WTC11 (cell line): ENCODE measurements at regions not wholly inside any gene's neighbourhood (a gene's known extent, or its start where the extent isn't known, plus 50 kb on each side); places are given as distances from the start of the nearest gene placed in this dataset.

Source experiments
- ATF6 ChIP-seq: sonication (generic); formaldehyde crosslinking; IDR thresholded peaks from 2 replicates; pipeline ENCODE4 v1.8.1; 2023; ENCODE audit warnings: mild to moderate bottlenecking, missing genetic modification reagents
- CREB1 ChIP-seq: sonication (generic); formaldehyde crosslinking; IDR thresholded peaks from 2 replicates; pipeline ENCODE4 v1.8.0; 2023; ENCODE audit warnings: mild to moderate bottlenecking, missing genetic modification reagents
- CREM ChIP-seq: sonication (generic); formaldehyde crosslinking; IDR thresholded peaks from 2 replicates; pipeline ENCODE4 v1.8.1; 2022; ENCODE audit warnings: mild to moderate bottlenecking, missing genetic modification reagents, moderate library complexity
- CTCF ChIP-seq: fragments of 200-600 bp; IDR thresholded peaks from 2 replicates; pipeline ENCODE4 v1.8.0; 2022; ENCODE audit warnings: antibody characterized with exemption
- E2F1 ChIP-seq: sonication (generic); formaldehyde crosslinking; IDR thresholded peaks from 2 replicates; pipeline ENCODE4 v1.8.0; 2022; ENCODE audit warnings: mild to moderate bottlenecking, missing genetic modification reagents
- NFATC4 ChIP-seq: fragments of 250-450 bp; sonication (Bioruptor Pico); IDR thresholded peaks from 2 replicates; pipeline ENCODE4 v1.9.0; 2021; ENCODE audit warnings: mild to moderate bottlenecking
- NR1H2 ChIP-seq: sonication (generic); formaldehyde crosslinking; IDR thresholded peaks from 2 replicates; pipeline ENCODE4 v1.9.0; 2021; ENCODE audit warnings: mild to moderate bottlenecking, moderate library complexity, missing genetic modification reagents
- OVOL2 ChIP-seq: fragments of 250-450 bp; sonication (Bioruptor Pico); IDR thresholded peaks from 2 replicates; pipeline ENCODE4 v1.9.0; 2021; ENCODE audit warnings: mild to moderate bottlenecking, borderline replicate concordance
- RELA ChIP-seq: sonication (generic); formaldehyde crosslinking; IDR thresholded peaks from 2 replicates; pipeline ENCODE4 v1.8.1; 2022; ENCODE audit warnings: missing genetic modification reagents, mild to moderate bottlenecking, borderline replicate concordance
- ZNF416 ChIP-seq: fragments of 250-450 bp; sonication (Bioruptor Pico); IDR thresholded peaks from 2 replicates; pipeline ENCODE4 v1.9.0; 2021; ENCODE audit warnings: mild to moderate bottlenecking, inconsistent platforms
- TF ChIP-seq, protein P1 (sequence below): sonication (generic); formaldehyde crosslinking; conservative IDR thresholded peaks from 2 replicates; pipeline ENCODE4 v1.8.1; 2023; ENCODE audit warnings: mild to moderate bottlenecking, low read depth, missing genetic modification reagents, moderate library complexity
- TF ChIP-seq, protein P2 (sequence below): sonication (generic); formaldehyde crosslinking; IDR thresholded peaks from 2 replicates; pipeline ENCODE4 v1.8.1; 2023; ENCODE audit warnings: mild to moderate bottlenecking, missing genetic modification reagents, moderate library complexity
- TF ChIP-seq, protein P3 (sequence below): sonication (generic); formaldehyde crosslinking; IDR thresholded peaks from 2 replicates; pipeline ENCODE4 v1.8.0; 2022; ENCODE audit warnings: mild to moderate bottlenecking, missing genetic modification reagents
- TF ChIP-seq, protein P4 (sequence below): sonication (generic); formaldehyde crosslinking; IDR thresholded peaks from 2 replicates; pipeline ENCODE4 v1.8.1; 2023; ENCODE audit warnings: mild to moderate bottlenecking, missing genetic modification reagents, moderate library complexity

DNA sequence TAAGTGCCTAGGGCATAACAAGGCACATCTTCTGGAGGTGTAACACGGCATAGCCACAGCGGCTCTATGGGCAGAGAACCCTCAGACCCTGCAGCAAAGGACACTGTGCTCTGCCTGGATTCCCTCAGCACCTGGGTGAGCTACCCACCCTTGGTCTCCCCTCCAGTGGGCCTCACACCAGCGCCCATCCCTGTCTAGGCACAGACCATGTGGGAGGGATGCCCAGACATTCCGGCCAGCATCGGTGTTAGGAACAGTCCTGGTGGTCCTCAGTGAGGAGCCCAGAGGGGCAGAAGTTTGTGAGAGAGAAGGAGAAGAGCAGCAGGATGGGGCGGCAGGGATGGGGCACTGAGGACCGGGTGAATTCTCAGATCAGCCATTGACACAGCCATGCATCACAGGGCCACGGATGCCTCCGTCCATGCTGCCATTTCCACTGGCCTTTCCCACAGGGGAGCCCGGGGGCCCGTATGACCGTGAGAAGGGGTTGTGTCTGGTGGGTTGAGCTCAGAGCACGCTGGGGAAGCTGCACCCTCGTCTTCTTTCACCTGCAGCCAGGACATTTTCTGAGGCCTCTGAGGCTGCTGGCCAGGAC lies 282.7 kb upstream of the SFSWAP start:
- TF ChIP-seq CTCF (no peak), NR1H2 (CRISPR knock-in tag) (no peak), ATF6 (CRISPR knock-in tag) (no peak), RELA (CRISPR knock-in tag) (no peak), CREB1 (no peak), OVOL2 (CRISPR knock-in tag) (no peak), E2F1 (CRISPR knock-in tag) (no peak), ZNF416 (CRISPR knock-in tag) (no peak), NFATC4 (CRISPR knock-in tag) (no peak), CREM (no peak)
- TF ChIP-seq, protein P1, sequence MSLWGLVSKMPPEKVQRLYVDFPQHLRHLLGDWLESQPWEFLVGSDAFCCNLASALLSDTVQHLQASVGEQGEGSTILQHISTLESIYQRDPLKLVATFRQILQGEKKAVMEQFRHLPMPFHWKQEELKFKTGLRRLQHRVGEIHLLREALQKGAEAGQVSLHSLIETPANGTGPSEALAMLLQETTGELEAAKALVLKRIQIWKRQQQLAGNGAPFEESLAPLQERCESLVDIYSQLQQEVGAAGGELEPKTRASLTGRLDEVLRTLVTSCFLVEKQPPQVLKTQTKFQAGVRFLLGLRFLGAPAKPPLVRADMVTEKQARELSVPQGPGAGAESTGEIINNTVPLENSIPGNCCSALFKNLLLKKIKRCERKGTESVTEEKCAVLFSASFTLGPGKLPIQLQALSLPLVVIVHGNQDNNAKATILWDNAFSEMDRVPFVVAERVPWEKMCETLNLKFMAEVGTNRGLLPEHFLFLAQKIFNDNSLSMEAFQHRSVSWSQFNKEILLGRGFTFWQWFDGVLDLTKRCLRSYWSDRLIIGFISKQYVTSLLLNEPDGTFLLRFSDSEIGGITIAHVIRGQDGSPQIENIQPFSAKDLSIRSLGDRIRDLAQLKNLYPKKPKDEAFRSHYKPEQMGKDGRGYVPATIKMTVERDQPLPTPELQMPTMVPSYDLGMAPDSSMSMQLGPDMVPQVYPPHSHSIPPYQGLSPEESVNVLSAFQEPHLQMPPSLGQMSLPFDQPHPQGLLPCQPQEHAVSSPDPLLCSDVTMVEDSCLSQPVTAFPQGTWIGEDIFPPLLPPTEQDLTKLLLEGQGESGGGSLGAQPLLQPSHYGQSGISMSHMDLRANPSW (CRISPR knock-in tag) = no peak
- TF ChIP-seq, protein P2, sequence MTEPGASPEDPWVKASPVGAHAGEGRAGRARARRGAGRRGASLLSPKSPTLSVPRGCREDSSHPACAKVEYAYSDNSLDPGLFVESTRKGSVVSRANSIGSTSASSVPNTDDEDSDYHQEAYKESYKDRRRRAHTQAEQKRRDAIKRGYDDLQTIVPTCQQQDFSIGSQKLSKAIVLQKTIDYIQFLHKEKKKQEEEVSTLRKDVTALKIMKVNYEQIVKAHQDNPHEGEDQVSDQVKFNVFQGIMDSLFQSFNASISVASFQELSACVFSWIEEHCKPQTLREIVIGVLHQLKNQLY (CRISPR knock-in tag) = no peak
- TF ChIP-seq, protein P3, sequence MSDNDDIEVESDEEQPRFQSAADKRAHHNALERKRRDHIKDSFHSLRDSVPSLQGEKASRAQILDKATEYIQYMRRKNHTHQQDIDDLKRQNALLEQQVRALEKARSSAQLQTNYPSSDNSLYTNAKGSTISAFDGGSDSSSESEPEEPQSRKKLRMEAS (CRISPR knock-in tag) = no peak
- TF ChIP-seq, protein P4, sequence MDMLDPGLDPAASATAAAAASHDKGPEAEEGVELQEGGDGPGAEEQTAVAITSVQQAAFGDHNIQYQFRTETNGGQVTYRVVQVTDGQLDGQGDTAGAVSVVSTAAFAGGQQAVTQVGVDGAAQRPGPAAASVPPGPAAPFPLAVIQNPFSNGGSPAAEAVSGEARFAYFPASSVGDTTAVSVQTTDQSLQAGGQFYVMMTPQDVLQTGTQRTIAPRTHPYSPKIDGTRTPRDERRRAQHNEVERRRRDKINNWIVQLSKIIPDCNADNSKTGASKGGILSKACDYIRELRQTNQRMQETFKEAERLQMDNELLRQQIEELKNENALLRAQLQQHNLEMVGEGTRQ = no peak
